ENCODE measurements at regions not wholly inside any gene's neighbourhood (a gene's known extent, or its start where the extent isn't known, plus 50 kb on each side); places are given as distances from the start of the nearest gene placed in this dataset.

GRCh38 chr5:103354446-103354845 is 95.9 kb downstream of the MACIR start:
- TF ChIP-seq, protein P1, sequence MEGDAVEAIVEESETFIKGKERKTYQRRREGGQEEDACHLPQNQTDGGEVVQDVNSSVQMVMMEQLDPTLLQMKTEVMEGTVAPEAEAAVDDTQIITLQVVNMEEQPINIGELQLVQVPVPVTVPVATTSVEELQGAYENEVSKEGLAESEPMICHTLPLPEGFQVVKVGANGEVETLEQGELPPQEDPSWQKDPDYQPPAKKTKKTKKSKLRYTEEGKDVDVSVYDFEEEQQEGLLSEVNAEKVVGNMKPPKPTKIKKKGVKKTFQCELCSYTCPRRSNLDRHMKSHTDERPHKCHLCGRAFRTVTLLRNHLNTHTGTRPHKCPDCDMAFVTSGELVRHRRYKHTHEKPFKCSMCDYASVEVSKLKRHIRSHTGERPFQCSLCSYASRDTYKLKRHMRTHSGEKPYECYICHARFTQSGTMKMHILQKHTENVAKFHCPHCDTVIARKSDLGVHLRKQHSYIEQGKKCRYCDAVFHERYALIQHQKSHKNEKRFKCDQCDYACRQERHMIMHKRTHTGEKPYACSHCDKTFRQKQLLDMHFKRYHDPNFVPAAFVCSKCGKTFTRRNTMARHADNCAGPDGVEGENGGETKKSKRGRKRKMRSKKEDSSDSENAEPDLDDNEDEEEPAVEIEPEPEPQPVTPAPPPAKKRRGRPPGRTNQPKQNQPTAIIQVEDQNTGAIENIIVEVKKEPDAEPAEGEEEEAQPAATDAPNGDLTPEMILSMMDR (IDR thresholded peaks at IDR 0.05; ENCODE audit: low read length) = no peak
- no peak for TF ChIP-seq EZH2 (IDR thresholded peaks at IDR 0.05; ENCODE audit: borderline replicate concordance, low read length)

Measured in OCI-LY1 (cell line).